GM23338 (cell line): ENCODE measurements at regions not wholly inside any gene's neighbourhood (a gene's known extent, or its start where the extent isn't known, plus 50 kb on each side); places are given as distances from the start of the nearest gene placed in this dataset.

ENCODE experiments used
- ATAC-seq: fragments of 200-7000 bp; cut with Tn5 transposase; 3 replicates; pipeline ENCODE4 v1.9.1; 2020
- DNase-seq: peaks from one replicate; pipeline ENCODE4 v3.0.0-alpha.2; 2015; ENCODE audit warnings: low spot score
- H2AFZ ChIP-seq: fragments of 200-600 bp; sonication (generic); 2 replicates; pipeline ENCODE4 v1.8.0; 2016; ENCODE audit warnings: antibody characterized with exemption, mild to moderate bottlenecking, moderate library complexity
- H3F3A ChIP-seq: fragments of 200-600 bp; sonication (generic); replicated peaks from 2 replicates; pipeline ENCODE4 v1.8.0; 2017; ENCODE audit warnings: antibody characterized with exemption, mixed run types, low read depth
- H3K27ac ChIP-seq: fragments of 200-600 bp; sonication (generic); 2 replicates; pipeline ENCODE4 v1.6.1; 2016; ENCODE audit warnings: low read depth
- H3K27me3 ChIP-seq: fragments of 200-600 bp; sonication (generic); 2 replicates; pipeline ENCODE4 v1.8.0; 2016; ENCODE audit warnings: mild to moderate bottlenecking, mixed run types, moderate library complexity; ENCODE audit not compliant: insufficient read depth
- H3K36me3 ChIP-seq: fragments of 200-600 bp; sonication (generic); 2 replicates; pipeline ENCODE4 v1.8.0; 2016; ENCODE audit warnings: mild to moderate bottlenecking; ENCODE audit not compliant: insufficient read depth
- H3K4me1 ChIP-seq: fragments of 200-600 bp; sonication (generic); 2 replicates; pipeline ENCODE4 v1.8.0; 2016; ENCODE audit warnings: mild to moderate bottlenecking, moderate library complexity; ENCODE audit not compliant: insufficient read depth
- H3K4me2 ChIP-seq: fragments of 200-600 bp; sonication (generic); 2 replicates; pipeline ENCODE4 v1.7.1; 2017; ENCODE audit warnings: mixed run types
- H3K4me3 ChIP-seq: fragments of 200-600 bp; sonication (generic); 2 replicates; pipeline ENCODE4 v1.6.1; 2016; ENCODE audit warnings: mixed run types
- H3K79me2 ChIP-seq: fragments of 200-600 bp; sonication (generic); replicated peaks from 2 replicates; pipeline ENCODE4 v1.8.0; 2017; ENCODE audit warnings: mild to moderate bottlenecking; ENCODE audit not compliant: insufficient read depth
- H3K9me2 ChIP-seq: fragments of 200-600 bp; sonication (generic); 2 replicates; pipeline ENCODE4 v1.8.0; 2017; ENCODE audit not compliant: insufficient read depth
- H4K20me1 ChIP-seq: fragments of 200-600 bp; sonication (generic); replicated peaks from 2 replicates; pipeline ENCODE4 v1.8.0; 2017; ENCODE audit warnings: mild to moderate bottlenecking; ENCODE audit not compliant: insufficient read depth
- H3K27ac Mint-ChIP-seq: 2 replicates; pipeline ENCODE4 v1.8.0; 2020; ENCODE audit warnings: inconsistent platforms, mild to moderate bottlenecking, moderate library complexity, mixed read lengths
- H3K27me3 Mint-ChIP-seq: 3 replicates; pipeline ENCODE4 v1.8.0; 2022; ENCODE audit warnings: low read depth, mild to moderate bottlenecking, moderate library complexity, mixed read lengths, inconsistent platforms; ENCODE audit not compliant: insufficient read depth, poor library complexity
- H3K36me3 Mint-ChIP-seq: 3 replicates; pipeline ENCODE4 v1.8.0; 2021; ENCODE audit warnings: low read depth, mild to moderate bottlenecking, inconsistent platforms, moderate library complexity, mixed read lengths
- H3K4me1 Mint-ChIP-seq: 3 replicates; pipeline ENCODE4 v1.8.0; 2020; ENCODE audit warnings: mild to moderate bottlenecking, inconsistent platforms, mixed read lengths
- H3K4me3 Mint-ChIP-seq: 3 replicates; pipeline ENCODE4 v1.8.0; 2021; ENCODE audit warnings: moderate library complexity, mild to moderate bottlenecking, inconsistent platforms, mixed read lengths
- H3K9me3 Mint-ChIP-seq: 3 replicates; pipeline ENCODE4 v1.8.0; 2020; ENCODE audit warnings: moderate library complexity, mild to moderate bottlenecking, inconsistent platforms, mixed read lengths
- CREB1 ChIP-seq: fragments of 250-450 bp; sonication (Bioruptor Pico); IDR thresholded peaks from 2 replicates; pipeline ENCODE4 v1.5.0; 2020; ENCODE audit warnings: low read depth, mild to moderate bottlenecking, moderate library complexity
- CTCF ChIP-seq, 2 experiments: fragments of 200-600 bp in 1 of 2; sonication (generic) in 1 of 2; conservative IDR thresholded peaks; 2 replicates each; pipeline versions ENCODE4 v1.5.1 to v1.6.1; 2016 to 2017; ENCODE audit warnings: antibody characterized with exemption in 2 of 2, low read depth in 2 of 2, mild to moderate bottlenecking in 2 of 2, moderate library complexity in 1 of 2
- JUNB ChIP-seq: IDR thresholded peaks from one replicate; pipeline ENCODE4 v1.6.1; 2016; ENCODE audit warnings: antibody characterized with exemption; ENCODE audit not compliant: unreplicated experiment
- POLR2AphosphoS5 ChIP-seq: IDR thresholded peaks from 2 replicates; pipeline ENCODE4 v1.6.1; 2016; ENCODE audit warnings: antibody characterized with exemption, low read depth
- REST ChIP-seq: IDR thresholded peaks from one replicate; pipeline ENCODE4 v1.6.1; 2018; ENCODE audit warnings: antibody characterized with exemption; ENCODE audit not compliant: unreplicated experiment
- STAT1 ChIP-seq: IDR thresholded peaks from one replicate; pipeline ENCODE4 v1.6.1; 2016; ENCODE audit warnings: antibody characterized with exemption; ENCODE audit not compliant: unreplicated experiment
- ZNF114 ChIP-seq: fragments of 250-450 bp; sonication (Bioruptor Pico); IDR thresholded peaks from 2 replicates; pipeline ENCODE4 v1.5.0; 2020; ENCODE audit warnings: mild to moderate bottlenecking, moderate library complexity
- ZNF331 ChIP-seq: fragments of 250-450 bp; sonication (Bioruptor Pico); IDR thresholded peaks from 2 replicates; pipeline ENCODE4 v1.5.0; 2020; ENCODE audit warnings: low read depth, mild to moderate bottlenecking, moderate library complexity
- TF ChIP-seq, protein P1 (sequence below): fragments of 250-450 bp; sonication (Bioruptor Pico); IDR thresholded peaks from 2 replicates; pipeline ENCODE4 v1.5.0; 2020; ENCODE audit warnings: mild to moderate bottlenecking, moderate library complexity
- TF ChIP-seq, protein P2 (sequence below): IDR thresholded peaks from 2 replicates; pipeline ENCODE4 v1.6.1; 2016; ENCODE audit warnings: antibody characterized with exemption

- TF ChIP-seq JUNB, result no peak
- no peak for TF ChIP-seq REST
- TF ChIP-seq CTCF (conservative IDR thresholded peaks at IDR 0.05; ENCODE audit: low read depth in 2 of 2), result no peak
- TF ChIP-seq STAT1, result no peak
These were observed 340.7 kb upstream of the TRIB2 start (continued) for GRCh38 chr2:12376025-12376424.

DNA sequence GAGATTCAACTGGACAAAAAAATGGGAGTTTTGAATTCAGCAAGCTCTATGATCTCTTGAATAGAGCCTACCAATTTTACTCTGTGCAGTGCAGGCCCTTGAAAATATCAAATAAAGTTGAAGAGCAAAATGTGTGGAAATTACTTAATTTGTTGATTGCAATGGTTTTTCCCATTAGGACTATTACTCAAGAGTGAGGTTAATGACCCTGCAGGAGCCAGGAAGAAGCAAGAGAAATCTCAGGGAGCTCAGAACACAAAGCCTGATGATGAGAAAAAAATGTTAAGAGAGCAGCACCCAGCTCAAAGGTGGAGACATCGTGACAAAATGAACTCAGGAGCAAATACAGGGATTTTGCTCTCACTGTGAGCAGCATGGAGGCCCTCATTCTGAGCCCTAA, 337.6 kb upstream of the TRIB2 start:
- DNase-seq (no peak), ATAC-seq (no peak)
- Histone ChIP-seq H3K36me3 (no peaks in the 10 kb centered on the region), H3K79me2 (no peaks in the 10 kb centered on the region), H4K20me1 (no peaks in the 10 kb centered on the region; the same call in 1 of the 2 replicates), H3K4me3 (no peak overlapping the region), H3K4me2 (no peak overlapping the region), H3K4me1 (peaks cover 7% of the 10 kb centered on the region; the same call in 1 of the 2 replicates), H3K27ac (no peak overlapping the region), H3K9me2 (no peaks in the 10 kb centered on the region), H3K27me3 (no peaks in the 10 kb centered on the region), H3F3A (no peaks in the 10 kb centered on the region), H2AFZ (peak overlapping the region; percentile 35; the same call in 1 of the 2 replicates)
- Mint-ChIP-seq H3K4me1 (peaks cover 19% of the 10 kb centered on the region), H3K36me3 (no peaks in the 10 kb centered on the region), H3K27ac (no peak overlapping the region), H3K4me3 (no peak overlapping the region), H3K27me3 (peaks cover 1% of the 10 kb centered on the region), H3K9me3 (no peaks in the 10 kb centered on the region)
- TF ChIP-seq, protein P1, sequence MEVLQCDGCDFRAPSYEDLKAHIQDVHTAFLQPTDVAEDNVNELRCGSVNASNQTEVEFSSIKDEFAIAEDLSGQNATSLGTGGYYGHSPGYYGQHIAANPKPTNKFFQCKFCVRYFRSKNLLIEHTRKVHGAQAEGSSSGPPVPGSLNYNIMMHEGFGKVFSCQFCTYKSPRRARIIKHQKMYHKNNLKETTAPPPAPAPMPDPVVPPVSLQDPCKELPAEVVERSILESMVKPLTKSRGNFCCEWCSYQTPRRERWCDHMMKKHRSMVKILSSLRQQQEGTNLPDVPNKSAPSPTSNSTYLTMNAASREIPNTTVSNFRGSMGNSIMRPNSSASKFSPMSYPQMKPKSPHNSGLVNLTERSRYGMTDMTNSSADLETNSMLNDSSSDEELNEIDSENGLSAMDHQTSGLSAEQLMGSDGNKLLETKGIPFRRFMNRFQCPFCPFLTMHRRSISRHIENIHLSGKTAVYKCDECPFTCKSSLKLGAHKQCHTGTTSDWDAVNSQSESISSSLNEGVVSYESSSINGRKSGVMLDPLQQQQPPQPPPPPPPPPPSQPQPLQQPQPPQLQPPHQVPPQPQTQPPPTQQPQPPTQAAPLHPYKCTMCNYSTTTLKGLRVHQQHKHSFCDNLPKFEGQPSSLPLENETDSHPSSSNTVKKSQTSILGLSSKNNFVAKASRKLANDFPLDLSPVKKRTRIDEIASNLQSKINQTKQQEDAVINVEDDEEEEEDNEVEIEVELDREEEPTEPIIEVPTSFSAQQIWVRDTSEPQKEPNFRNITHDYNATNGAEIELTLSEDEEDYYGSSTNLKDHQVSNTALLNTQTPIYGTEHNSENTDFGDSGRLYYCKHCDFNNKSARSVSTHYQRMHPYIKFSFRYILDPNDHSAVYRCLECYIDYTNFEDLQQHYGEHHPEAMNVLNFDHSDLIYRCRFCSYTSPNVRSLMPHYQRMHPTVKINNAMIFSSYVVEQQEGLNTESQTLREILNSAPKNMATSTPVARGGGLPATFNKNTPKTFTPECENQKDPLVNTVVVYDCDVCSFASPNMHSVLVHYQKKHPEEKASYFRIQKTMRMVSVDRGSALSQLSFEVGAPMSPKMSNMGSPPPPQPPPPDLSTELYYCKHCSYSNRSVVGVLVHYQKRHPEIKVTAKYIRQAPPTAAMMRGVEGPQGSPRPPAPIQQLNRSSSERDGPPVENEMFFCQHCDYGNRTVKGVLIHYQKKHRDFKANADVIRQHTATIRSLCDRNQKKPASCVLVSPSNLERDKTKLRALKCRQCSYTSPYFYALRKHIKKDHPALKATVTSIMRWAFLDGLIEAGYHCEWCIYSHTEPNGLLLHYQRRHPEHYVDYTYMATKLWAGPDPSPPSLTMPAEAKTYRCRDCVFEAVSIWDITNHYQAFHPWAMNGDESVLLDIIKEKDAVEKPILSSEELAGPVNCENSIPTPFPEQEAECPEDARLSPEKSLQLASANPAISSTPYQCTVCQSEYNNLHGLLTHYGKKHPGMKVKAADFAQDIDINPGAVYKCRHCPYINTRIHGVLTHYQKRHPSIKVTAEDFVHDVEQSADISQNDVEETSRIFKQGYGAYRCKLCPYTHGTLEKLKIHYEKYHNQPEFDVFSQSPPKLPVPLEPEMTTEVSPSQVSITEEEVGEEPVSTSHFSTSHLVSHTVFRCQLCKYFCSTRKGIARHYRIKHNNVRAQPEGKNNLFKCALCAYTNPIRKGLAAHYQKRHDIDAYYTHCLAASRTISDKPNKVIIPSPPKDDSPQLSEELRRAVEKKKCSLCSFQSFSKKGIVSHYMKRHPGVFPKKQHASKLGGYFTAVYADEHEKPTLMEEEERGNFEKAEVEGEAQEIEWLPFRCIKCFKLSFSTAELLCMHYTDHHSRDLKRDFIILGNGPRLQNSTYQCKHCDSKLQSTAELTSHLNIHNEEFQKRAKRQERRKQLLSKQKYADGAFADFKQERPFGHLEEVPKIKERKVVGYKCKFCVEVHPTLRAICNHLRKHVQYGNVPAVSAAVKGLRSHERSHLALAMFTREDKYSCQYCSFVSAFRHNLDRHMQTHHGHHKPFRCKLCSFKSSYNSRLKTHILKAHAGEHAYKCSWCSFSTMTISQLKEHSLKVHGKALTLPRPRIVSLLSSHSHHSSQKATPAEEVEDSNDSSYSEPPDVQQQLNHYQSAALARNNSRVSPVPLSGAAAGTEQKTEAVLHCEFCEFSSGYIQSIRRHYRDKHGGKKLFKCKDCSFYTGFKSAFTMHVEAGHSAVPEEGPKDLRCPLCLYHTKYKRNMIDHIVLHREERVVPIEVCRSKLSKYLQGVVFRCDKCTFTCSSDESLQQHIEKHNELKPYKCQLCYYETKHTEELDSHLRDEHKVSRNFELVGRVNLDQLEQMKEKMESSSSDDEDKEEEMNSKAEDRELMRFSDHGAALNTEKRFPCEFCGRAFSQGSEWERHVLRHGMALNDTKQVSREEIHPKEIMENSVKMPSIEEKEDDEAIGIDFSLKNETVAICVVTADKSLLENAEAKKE (CRISPR knock-in tag), result no peak
- TF ChIP-seq CREB1 (CRISPR knock-in tag) (no peak), CTCF (conservative IDR thresholded peaks at IDR 0.05; ENCODE audit: low read depth in 2 of 2) (no peak), JUNB (no peak), ZNF331 (CRISPR knock-in tag) (no peak), STAT1 (no peak), POLR2AphosphoS5 (no peak), ZNF114 (CRISPR knock-in tag) (no peak)
- TF ChIP-seq, protein P2, sequence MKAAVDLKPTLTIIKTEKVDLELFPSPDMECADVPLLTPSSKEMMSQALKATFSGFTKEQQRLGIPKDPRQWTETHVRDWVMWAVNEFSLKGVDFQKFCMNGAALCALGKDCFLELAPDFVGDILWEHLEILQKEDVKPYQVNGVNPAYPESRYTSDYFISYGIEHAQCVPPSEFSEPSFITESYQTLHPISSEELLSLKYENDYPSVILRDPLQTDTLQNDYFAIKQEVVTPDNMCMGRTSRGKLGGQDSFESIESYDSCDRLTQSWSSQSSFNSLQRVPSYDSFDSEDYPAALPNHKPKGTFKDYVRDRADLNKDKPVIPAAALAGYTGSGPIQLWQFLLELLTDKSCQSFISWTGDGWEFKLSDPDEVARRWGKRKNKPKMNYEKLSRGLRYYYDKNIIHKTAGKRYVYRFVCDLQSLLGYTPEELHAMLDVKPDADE, result no peak
